Kidney (tissue), 13 donors: ENCODE measurements at regions not wholly inside any gene's neighbourhood (a gene's known extent, or its start where the extent isn't known, plus 50 kb on each side); places are given as distances from the start of the nearest gene placed in this dataset.

Source experiments
- DNase-seq, 5 donors: peaks; one replicate each; pipeline ENCODE4 v3.0.0-alpha.2; 2013 to 2020
- FAIRE-seq: peaks from 2 replicates; lab custom pipeline; 2012; peaks lifted over from hg19 to GRCh38; lab: Jason Lieb, UNC
- H3K27ac ChIP-seq, 2 donors: one replicate each; pipeline ENCODE4 v1.7.0; 2013; ENCODE audit warnings: low read depth in 2 of 2, low read length in 2 of 2, inconsistent platforms in 1 of 2
- H3K27me3 ChIP-seq: one replicate; pipeline ENCODE4 v1.7.1; 2013; ENCODE audit warnings: low read length, inconsistent platforms; ENCODE audit not compliant: control insufficient read depth, insufficient read depth
- H3K36me3 ChIP-seq, 3 donors: one replicate each; pipeline versions ENCODE4 v1.7.0 to v1.7.1; 2013; ENCODE audit warnings: low read length in 3 of 3, control low read depth in 1 of 3, inconsistent platforms in 1 of 3; ENCODE audit not compliant: insufficient read depth in 3 of 3, control insufficient read depth in 2 of 3
- H3K4me1 ChIP-seq, 3 donors: one replicate each; pipeline versions ENCODE4 v1.7.0 to v1.7.1; 2013; ENCODE audit warnings: low read length in 3 of 3, inconsistent platforms in 1 of 3, low read depth in 1 of 3; ENCODE audit not compliant: control insufficient read depth in 2 of 3, insufficient read depth in 2 of 3
- H3K4me3 ChIP-seq, 3 donors: one replicate each; pipeline versions ENCODE4 v1.7.0 to v1.8.1; 2013; ENCODE audit warnings: low read length in 3 of 3, control low read depth in 1 of 3, inconsistent platforms in 1 of 3
- H3K9ac ChIP-seq, 3 donors: one replicate each; pipeline versions ENCODE4 v1.7.0 to v1.7.1; 2013; ENCODE audit warnings: low read length in 3 of 3, control low read depth in 1 of 3, inconsistent platforms in 1 of 3
- H3K9me3 ChIP-seq, 3 donors: one replicate each; pipeline versions ENCODE4 v1.7.0 to v1.7.1; 2013; ENCODE audit warnings: low read length in 3 of 3, control low read depth in 1 of 3, inconsistent platforms in 1 of 3; ENCODE audit not compliant: control insufficient read depth in 2 of 3, insufficient read depth in 1 of 3
- CTCF ChIP-seq: IDR thresholded peaks from 3 replicates; pipeline ENCODE4 v1.5.1; 2012; ENCODE audit warnings: mild to moderate bottlenecking, moderate library complexity, borderline replicate concordance; ENCODE audit not compliant: insufficient read depth; ENCODE audit errors: extremely low read depth
- intact Hi-C: fragments of 100-400 bp; cut with DNase I; formaldehyde crosslinking; loops from one replicate; pipeline ENCODE4 v1.11.1; 2022
- donor health status: control.
- donor health status: control.
- donor health status: control.
- donor health status: control.
- donor health status: control.
- donor health status: DM: yes; HTN: yes; CAD: no.
- donor health status: Normal renal cell carcinoma (clear cell type).

GRCh38 chr12:59944177-59944576 is 348.3 kb downstream of the SLC16A7 start:
- FAIRE-seq (no peak), DNase-seq (no peak)
- TF ChIP-seq CTCF = no peak
- Histone ChIP-seq H3K36me3 (no peaks in the 10 kb centered on the region), H3K27me3 (no peaks in the 10 kb centered on the region), H3K4me1 (no peaks in the 10 kb centered on the region), H3K27ac (no peak overlapping the region), H3K4me3 (no peak overlapping the region), H3K9ac (no peak overlapping the region), H3K9me3 (no peaks in the 10 kb centered on the region)
- intact Hi-C loops = no loop called here

- Histone ChIP-seq H3K4me3 (no peak overlapping the region), H3K9me3 (no peaks in the 10 kb centered on the region), H3K4me1 (no peaks in the 10 kb centered on the region), H3K27ac (no peak overlapping the region), H3K36me3 (no peaks in the 10 kb centered on the region), H3K9ac (no peak overlapping the region), H3K27me3 (no peaks in the 10 kb centered on the region)
- TF ChIP-seq CTCF = no peak
- DNase-seq (no peak), FAIRE-seq (no peak)
- intact Hi-C loops = no loop called here
These were observed 350.8 kb downstream of the SLC16A7 start for GRCh38 chr12:59946635-59947034.

GRCh38 chr12:59963546-59963945 is 367.7 kb downstream of the SLC16A7 start:
- no peaks in the 10 kb centered on the region for H3K9me3 ChIP-seq
- H3K36me3 ChIP-seq = no peaks in the 10 kb centered on the region
- no peak overlapping the region for H3K9ac ChIP-seq
- TF ChIP-seq CTCF = no peak
- DNase-seq (no peak), FAIRE-seq (no peak)
- intact Hi-C loops = no loop called here
- no peak overlapping the region for H3K4me3 ChIP-seq
- H3K4me1 ChIP-seq = no peaks in the 10 kb centered on the region
- no peak overlapping the region for H3K27ac ChIP-seq
- H3K27me3 ChIP-seq = no peaks in the 10 kb centered on the region

GRCh38 chr12:59972905-59973304 is 377.1 kb downstream of the SLC16A7 start:
- intact Hi-C loops = no loop called here
- H3K27me3 ChIP-seq = no peaks in the 10 kb centered on the region
- no peak overlapping the region for H3K27ac ChIP-seq
- H3K9ac ChIP-seq = no peak overlapping the region
- H3K4me1 ChIP-seq = no peaks in the 10 kb centered on the region
- DNase-seq (no peak), FAIRE-seq (no peak)
- no peak overlapping the region for H3K4me3 ChIP-seq
- H3K36me3 ChIP-seq = no peaks in the 10 kb centered on the region
- no peaks in the 10 kb centered on the region for H3K9me3 ChIP-seq
- TF ChIP-seq CTCF = no peak
